Mesenchymal stem cell (in vitro differentiated cells and primary cell): ENCODE measurements at regions not wholly inside any gene's neighbourhood (a gene's known extent, or its start where the extent isn't known, plus 50 kb on each side); places are given as distances from the start of the nearest gene placed in this dataset.
A peak's percentile ranks its signal among the peaks of the same experiment; 100 is the strongest.

Source experiments
- DNase-seq: peaks from one replicate; pipeline ENCODE4 v3.0.0-alpha.2; 2013
- H2AFZ ChIP-seq: one replicate; pipeline ENCODE4 v1.6.1; 2013; ENCODE audit warnings: low read depth, mild to moderate bottlenecking, control low read depth, inconsistent platforms, low read length, moderate library complexity
- H2AK5ac ChIP-seq: 2 replicates; pipeline ENCODE4 v1.6.1; 2013; ENCODE audit warnings: low read length, moderate library complexity, mild to moderate bottlenecking, inconsistent platforms; ENCODE audit not compliant: severe bottlenecking
- H2BK120ac ChIP-seq: one replicate; pipeline ENCODE4 v1.6.1; 2013; ENCODE audit warnings: low read depth, mild to moderate bottlenecking, inconsistent platforms, low read length, moderate library complexity
- H2BK12ac ChIP-seq, 2 experiments: one replicate each; pipeline ENCODE4 v1.6.1; 2013; ENCODE audit warnings: inconsistent platforms in 2 of 2, low read length in 2 of 2, mild to moderate bottlenecking in 2 of 2, moderate library complexity in 2 of 2, control low read depth in 1 of 2
- H2BK15ac ChIP-seq: one replicate; pipeline ENCODE4 v1.6.1; 2013; ENCODE audit warnings: mild to moderate bottlenecking, low read depth, inconsistent platforms; ENCODE audit not compliant: poor library complexity, severe bottlenecking
- H2BK5ac ChIP-seq: 2 replicates; pipeline ENCODE4 v1.6.1; 2013; ENCODE audit warnings: low read depth, mild to moderate bottlenecking, low read length, control low read depth, inconsistent platforms; ENCODE audit not compliant: poor library complexity, severe bottlenecking
- H3K14ac ChIP-seq, 2 experiments: one replicate each; pipeline ENCODE4 v1.6.1; 2013; ENCODE audit warnings: inconsistent platforms in 2 of 2, low read length in 2 of 2, control low read depth in 1 of 2, mild to moderate bottlenecking in 1 of 2, moderate library complexity in 1 of 2
- H3K18ac ChIP-seq, 2 experiments: one replicate each; pipeline ENCODE4 v1.6.1; 2013; ENCODE audit warnings: inconsistent platforms in 2 of 2, low read length in 2 of 2, control low read depth in 1 of 2, low read depth in 1 of 2, mild to moderate bottlenecking in 1 of 2
- H3K23ac ChIP-seq, 2 experiments: one replicate each; pipeline ENCODE4 v1.6.1; 2013; ENCODE audit warnings: inconsistent platforms in 2 of 2, low read length in 2 of 2, mild to moderate bottlenecking in 2 of 2, moderate library complexity in 2 of 2, control low read depth in 1 of 2
- H3K27ac ChIP-seq: 2 replicates; pipeline ENCODE4 v1.5.1; 2013; ENCODE audit warnings: mild to moderate bottlenecking, moderate library complexity, low read length, control low read depth, inconsistent platforms; ENCODE audit not compliant: poor library complexity, severe bottlenecking
- H3K27me3 ChIP-seq, 2 experiments: 2 replicates each; pipeline versions ENCODE4 v1.6.1 to v1.7.0; 2013; ENCODE audit warnings: low read length in 2 of 2, mild to moderate bottlenecking in 2 of 2, moderate library complexity in 2 of 2, control low read depth in 1 of 2, inconsistent platforms in 1 of 2; ENCODE audit not compliant: control insufficient read depth in 1 of 2, insufficient read depth in 1 of 2
- H3K36me3 ChIP-seq, 2 experiments: 2 replicates each; pipeline versions ENCODE4 v1.6.1 to v1.7.0; 2013; ENCODE audit warnings: low read length in 2 of 2, control low read depth in 1 of 2, inconsistent platforms in 1 of 2, low read depth in 1 of 2, mild to moderate bottlenecking in 1 of 2; ENCODE audit not compliant: insufficient read depth in 2 of 2, control insufficient read depth in 1 of 2
- H3K4ac ChIP-seq, 2 experiments: one replicate each; pipeline ENCODE4 v1.6.1; 2013; ENCODE audit warnings: inconsistent platforms in 2 of 2, low read length in 2 of 2, mild to moderate bottlenecking in 2 of 2, moderate library complexity in 2 of 2, control low read depth in 1 of 2, low read depth in 1 of 2
- H3K4me1 ChIP-seq: 2 replicates; pipeline ENCODE4 v1.6.1; 2013; ENCODE audit warnings: low read depth, low read length, control low read depth; ENCODE audit not compliant: control insufficient read depth, insufficient read depth
- H3K4me2 ChIP-seq: 2 replicates; pipeline ENCODE4 v1.6.1; 2013; ENCODE audit warnings: low read length, mild to moderate bottlenecking, inconsistent platforms; ENCODE audit not compliant: poor library complexity, severe bottlenecking
- H3K4me3 ChIP-seq, 2 experiments: 2 replicates each; pipeline versions ENCODE4 v1.5.1 to v1.7.0; 2013; ENCODE audit warnings: low read length in 2 of 2, mild to moderate bottlenecking in 2 of 2, control low read depth in 1 of 2, low read depth in 1 of 2; ENCODE audit not compliant: insufficient read depth in 1 of 2
- H3K79me1 ChIP-seq: replicated peaks from 2 replicates; pipeline ENCODE4 v1.6.1; 2013; ENCODE audit warnings: mild to moderate bottlenecking, control low read depth, low read length, inconsistent platforms; ENCODE audit not compliant: poor library complexity, severe bottlenecking
- H3K9ac ChIP-seq: 2 replicates; pipeline ENCODE4 v1.7.0; 2013; ENCODE audit warnings: mild to moderate bottlenecking, low read length, moderate library complexity
- H3K9me3 ChIP-seq: 2 replicates; pipeline ENCODE4 v1.7.0; 2013; ENCODE audit warnings: mild to moderate bottlenecking, low read length; ENCODE audit not compliant: control insufficient read depth
- H4K8ac ChIP-seq: one replicate; pipeline ENCODE4 v1.6.1; 2013; ENCODE audit warnings: inconsistent platforms, mild to moderate bottlenecking, low read length, moderate library complexity
- H4K91ac ChIP-seq: one replicate; pipeline ENCODE4 v1.6.1; 2013; ENCODE audit warnings: mild to moderate bottlenecking, low read length, inconsistent platforms
- WGBS: methylation state at CpG from one replicate; pipeline ENCODE4 v1.1.7; 2013; ENCODE audit warnings: mixed read lengths; 5-methylcytosine and 5-hydroxymethylcytosine counted together

GRCh38 chrX:82973646-82974045, 534.4 kb upstream of the POU3F4 start:
- H3K79me1 ChIP-seq = no peaks in the 10 kb centered on the region
- no peaks in the 10 kb centered on the region for H3K27me3 ChIP-seq
- no peaks in the 10 kb centered on the region for H3K4me1 ChIP-seq
- peak overlapping the region; percentile 27 for H4K91ac ChIP-seq
- no peak overlapping the region for H3K27ac ChIP-seq
- no peak overlapping the region for H3K4me2 ChIP-seq
- no peak overlapping the region for H3K9ac ChIP-seq
- no peak overlapping the region for H2BK12ac ChIP-seq
- H3K9me3 ChIP-seq = no peaks in the 10 kb centered on the region
- H3K4ac ChIP-seq = no peak overlapping the region
- no peak overlapping the region for H2BK15ac ChIP-seq
- H2AK5ac ChIP-seq = no peak overlapping the region
- no peak overlapping the region for H3K18ac ChIP-seq
- no peak overlapping the region for H3K4me3 ChIP-seq
- no peak overlapping the region for H3K14ac ChIP-seq
- H3K23ac ChIP-seq = no peak overlapping the region
- no peak for DNase-seq
- no peaks in the 10 kb centered on the region for H3K36me3 ChIP-seq
- no peak overlapping the region for H2AFZ ChIP-seq
- no peak overlapping the region for H4K8ac ChIP-seq
- H2BK120ac ChIP-seq = no peak overlapping the region
- WGBS = 31% methylated on average over 2 of the region's 2 CpGs
- H2BK5ac ChIP-seq = no peak overlapping the region

- H3K14ac ChIP-seq = no peak overlapping the region
- WGBS = no CpG with 5 or more reads among the region's 1 CpG
These were observed 509.9 kb upstream of the POU3F4 start for GRCh38 chrX:82998163-82998562.

GRCh38 chrX:83004012-83004411, 504.1 kb upstream of the POU3F4 start:
- H2BK5ac ChIP-seq = no peak overlapping the region
- no peak overlapping the region for H3K9ac ChIP-seq
- H2AFZ ChIP-seq = no peak overlapping the region
- H3K4me2 ChIP-seq = no peak overlapping the region
- H2BK12ac ChIP-seq = no peak overlapping the region
- WGBS = 73% methylated on average over 1 of the region's 1 CpG
- H2BK120ac ChIP-seq = no peak overlapping the region
- no peak overlapping the region for H3K27ac ChIP-seq
- H3K27me3 ChIP-seq = no peaks in the 10 kb centered on the region
- no peak for DNase-seq
- no peak overlapping the region for H2BK15ac ChIP-seq
- no peak overlapping the region for H3K14ac ChIP-seq
- H3K4ac ChIP-seq = no peak overlapping the region
- H3K18ac ChIP-seq = no peak overlapping the region
- no peak overlapping the region for H2AK5ac ChIP-seq
- H3K79me1 ChIP-seq = no peaks in the 10 kb centered on the region
- no peaks in the 10 kb centered on the region for H3K36me3 ChIP-seq
- H3K4me3 ChIP-seq = no peak overlapping the region
- H3K23ac ChIP-seq = no peak overlapping the region
- no peaks in the 10 kb centered on the region for H3K9me3 ChIP-seq
- no peak overlapping the region for H4K8ac ChIP-seq
- H3K4me1 ChIP-seq = no peaks in the 10 kb centered on the region
- H4K91ac ChIP-seq = no peak overlapping the region

More at GRCh38 chrX:82998163-82998562, 509.9 kb upstream of the POU3F4 start:
- H3K23ac ChIP-seq = no peak overlapping the region
- H3K4me3 ChIP-seq = no peak overlapping the region
- H3K9me3 ChIP-seq = no peaks in the 10 kb centered on the region
- H2BK5ac ChIP-seq = no peak overlapping the region
- no peak overlapping the region for H3K4me2 ChIP-seq
- H2AFZ ChIP-seq = no peak overlapping the region
- no peak overlapping the region for H2BK15ac ChIP-seq
- H4K91ac ChIP-seq = no peak overlapping the region
- no peaks in the 10 kb centered on the region for H3K79me1 ChIP-seq
- H2BK12ac ChIP-seq = no peak overlapping the region
- H3K9ac ChIP-seq = no peak overlapping the region
- H3K36me3 ChIP-seq = no peaks in the 10 kb centered on the region
- no peak overlapping the region for H3K4ac ChIP-seq
- H2AK5ac ChIP-seq = no peak overlapping the region
- no peak overlapping the region for H2BK120ac ChIP-seq
- no peak overlapping the region for H4K8ac ChIP-seq
- no peak for DNase-seq
- H3K18ac ChIP-seq = no peak overlapping the region
- H3K27me3 ChIP-seq = no peaks in the 10 kb centered on the region
- no peak overlapping the region for H3K27ac ChIP-seq
- no peaks in the 10 kb centered on the region for H3K4me1 ChIP-seq

DNA sequence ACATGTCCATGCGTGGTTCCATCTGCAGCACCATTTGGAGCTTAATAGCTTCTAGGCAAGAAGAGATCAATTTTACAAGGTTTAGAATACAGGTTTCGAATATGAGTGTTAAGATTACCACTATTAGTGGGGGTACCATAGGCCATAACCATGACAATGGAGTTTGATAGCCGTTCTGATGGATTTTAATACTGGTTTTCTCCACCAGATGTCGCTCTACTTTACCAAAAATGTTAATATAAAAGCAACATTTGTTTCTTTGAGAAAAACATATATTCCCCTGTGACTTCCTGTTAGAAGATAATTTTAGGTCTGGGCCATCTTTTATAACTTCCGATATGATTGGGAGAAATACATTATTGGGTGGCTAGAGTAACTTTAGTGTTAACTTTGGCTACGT, 499.7 kb upstream of the POU3F4 start:
- H3K4me1 ChIP-seq = no peaks in the 10 kb centered on the region
- DNase-seq = no peak
- H3K36me3 ChIP-seq = no peaks in the 10 kb centered on the region
- no peak overlapping the region for H3K9ac ChIP-seq
- H2BK120ac ChIP-seq = no peak overlapping the region
- H2AFZ ChIP-seq = no peak overlapping the region
- H2BK12ac ChIP-seq = no peak overlapping the region
- no peaks in the 10 kb centered on the region for H3K27me3 ChIP-seq
- no peak overlapping the region for H3K4me3 ChIP-seq
- H4K91ac ChIP-seq = no peak overlapping the region
- no peak overlapping the region for H3K23ac ChIP-seq
- no peak overlapping the region for H3K4ac ChIP-seq
- 70% methylated on average over 4 of the region's 6 CpGs for WGBS
- no peak overlapping the region for H2AK5ac ChIP-seq
- no peak overlapping the region for H3K27ac ChIP-seq
- no peak overlapping the region for H2BK15ac ChIP-seq
- no peaks in the 10 kb centered on the region for H3K79me1 ChIP-seq
- H4K8ac ChIP-seq = no peak overlapping the region
- H2BK5ac ChIP-seq = no peak overlapping the region
- H3K4me2 ChIP-seq = no peak overlapping the region
- H3K14ac ChIP-seq = no peak overlapping the region
- H3K18ac ChIP-seq = no peak overlapping the region
- no peaks in the 10 kb centered on the region for H3K9me3 ChIP-seq
